ENCODE measurements at regions not wholly inside any gene's neighbourhood (a gene's known extent, or its start where the extent isn't known, plus 50 kb on each side); places are given as distances from the start of the nearest gene placed in this dataset.

- TF ChIP-seq CTCF (IDR thresholded peaks at IDR 0.05): no peak
- TF ChIP-seq EZH2 (IDR thresholded peaks at IDR 0.05; ENCODE audit: borderline replicate concordance, insufficient read depth, low read depth, low read length, poor library complexity, severe bottlenecking): no peak
Measured at GRCh38 chr16:49012961-49013726, 268.5 kb downstream of the CBLN1 start.

All from B cell (primary cell).